ENCODE measurements at regions not wholly inside any gene's neighbourhood (a gene's known extent, or its start where the extent isn't known, plus 50 kb on each side); places are given as distances from the start of the nearest gene placed in this dataset.

DNA sequence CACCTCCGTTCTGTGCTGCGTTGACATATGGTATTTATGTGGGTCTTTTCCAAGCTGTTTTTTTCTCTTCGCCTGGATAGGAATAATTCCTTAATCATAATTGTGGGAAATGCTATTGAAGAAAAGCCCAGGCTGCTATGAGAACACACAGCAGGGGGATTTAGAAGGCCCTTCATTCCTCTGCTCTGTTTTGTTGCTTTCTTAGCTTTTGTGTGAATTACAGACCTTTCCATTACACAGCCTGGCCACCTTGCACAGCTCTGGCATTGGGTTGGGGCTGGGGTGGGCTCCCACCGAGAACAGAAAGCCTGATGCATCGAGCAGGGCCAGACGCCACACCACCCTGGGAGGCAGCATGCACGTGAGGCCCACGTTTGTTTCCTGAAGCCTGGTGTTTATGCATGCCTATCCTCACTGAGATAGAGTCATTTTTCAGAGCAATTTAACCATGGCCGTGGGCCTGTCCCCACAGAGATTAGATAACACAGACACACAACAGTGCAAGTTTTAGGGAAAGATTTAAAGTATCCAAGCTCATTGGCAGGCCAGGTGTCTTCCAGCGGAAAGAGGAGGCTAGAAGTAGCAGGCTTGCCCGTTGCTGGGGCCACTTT is 287.6 kb upstream of the PWP1 start:
- TF ChIP-seq, protein P1, sequence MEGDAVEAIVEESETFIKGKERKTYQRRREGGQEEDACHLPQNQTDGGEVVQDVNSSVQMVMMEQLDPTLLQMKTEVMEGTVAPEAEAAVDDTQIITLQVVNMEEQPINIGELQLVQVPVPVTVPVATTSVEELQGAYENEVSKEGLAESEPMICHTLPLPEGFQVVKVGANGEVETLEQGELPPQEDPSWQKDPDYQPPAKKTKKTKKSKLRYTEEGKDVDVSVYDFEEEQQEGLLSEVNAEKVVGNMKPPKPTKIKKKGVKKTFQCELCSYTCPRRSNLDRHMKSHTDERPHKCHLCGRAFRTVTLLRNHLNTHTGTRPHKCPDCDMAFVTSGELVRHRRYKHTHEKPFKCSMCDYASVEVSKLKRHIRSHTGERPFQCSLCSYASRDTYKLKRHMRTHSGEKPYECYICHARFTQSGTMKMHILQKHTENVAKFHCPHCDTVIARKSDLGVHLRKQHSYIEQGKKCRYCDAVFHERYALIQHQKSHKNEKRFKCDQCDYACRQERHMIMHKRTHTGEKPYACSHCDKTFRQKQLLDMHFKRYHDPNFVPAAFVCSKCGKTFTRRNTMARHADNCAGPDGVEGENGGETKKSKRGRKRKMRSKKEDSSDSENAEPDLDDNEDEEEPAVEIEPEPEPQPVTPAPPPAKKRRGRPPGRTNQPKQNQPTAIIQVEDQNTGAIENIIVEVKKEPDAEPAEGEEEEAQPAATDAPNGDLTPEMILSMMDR (IDR thresholded peaks at IDR 0.05; ENCODE audit: insufficient read depth, low read length, poor library complexity, severe bottlenecking), result no peak
- no peak for TF ChIP-seq EZH2phosphoT487 (conservative IDR thresholded peaks at IDR 0.05; ENCODE audit: low read length)

All from SU-DHL-6 (cell line).